OCI-LY7 (cell line): ENCODE measurements at regions not wholly inside any gene's neighbourhood (a gene's known extent, or its start where the extent isn't known, plus 50 kb on each side); places are given as distances from the start of the nearest gene placed in this dataset.

Source experiments
- BruUV-seq: library from RNA; stranded (reverse); fragments of 400-500 nt; replicated peaks from 2 replicates; lab custom pipeline; 2021; lab: Mats Ljungman, UMichigan
- CTCF ChIA-PET: fragments of 300-600 bp; sonication (Branson Sonifier 250); formaldehyde crosslinking; loops from one replicate; lab custom pipeline; 2022; ENCODE audit warnings: antibody characterized with exemption; ENCODE audit not compliant: unreplicated experiment; lab: Charles Lee
- POLR2A ChIA-PET: fragments of 300-600 bp; sonication (Branson Sonifier 250); formaldehyde crosslinking; loops from one replicate; lab custom pipeline; 2022; ENCODE audit warnings: antibody characterized with exemption; lab: Charles Lee
- DNase-seq: peaks from one replicate; pipeline ENCODE4 v3.0.0-alpha.2; 2015; ENCODE audit warnings: low spot score
- H2AFZ ChIP-seq: fragments of 200-600 bp; sonication (generic), shearing (Covaris generic); 2 replicates; pipeline ENCODE4 v1.6.1; 2014; ENCODE audit warnings: mild to moderate bottlenecking, antibody characterized with exemption, low read length, moderate library complexity
- H3K27ac ChIP-seq: fragments of 200-600 bp; sonication (generic); 2 replicates; pipeline ENCODE4 v1.5.1; 2014; ENCODE audit warnings: mixed run types, low read depth, mild to moderate bottlenecking, moderate library complexity, low read length, inconsistent platforms; ENCODE audit not compliant: poor library complexity, severe bottlenecking
- H3K36me3 ChIP-seq: fragments of 200-600 bp; sonication (generic); 2 replicates; pipeline ENCODE4 v1.6.1; 2014; ENCODE audit warnings: mild to moderate bottlenecking, antibody characterized with exemption, low read length, moderate library complexity, mixed read lengths; ENCODE audit not compliant: insufficient read depth
- H3K4me1 ChIP-seq: fragments of 200-600 bp; sonication (generic); 2 replicates; pipeline ENCODE4 v1.5.1; 2014; ENCODE audit warnings: mild to moderate bottlenecking, low read length; ENCODE audit not compliant: insufficient read depth, poor library complexity, severe bottlenecking
- H3K4me2 ChIP-seq: fragments of 200-600 bp; sonication (generic); 2 replicates; pipeline ENCODE4 v1.6.1; 2014; ENCODE audit warnings: mild to moderate bottlenecking, low read length
- H3K4me3 ChIP-seq: fragments of 200-600 bp; sonication (generic); 2 replicates; pipeline ENCODE4 v1.5.1; 2014; ENCODE audit warnings: mild to moderate bottlenecking, low read depth, low read length; ENCODE audit not compliant: poor library complexity, severe bottlenecking
- H3K79me2 ChIP-seq: fragments of 200-600 bp; sonication (generic); 2 replicates; pipeline ENCODE4 v1.6.1; 2016; ENCODE audit warnings: low read depth, mild to moderate bottlenecking, low read length, moderate library complexity, mixed read lengths; ENCODE audit not compliant: insufficient read depth
- H3K9me2 ChIP-seq: fragments of 200-600 bp; sonication (generic); 2 replicates; pipeline ENCODE4 v1.6.1; 2016; ENCODE audit warnings: mild to moderate bottlenecking, low read length, mixed read lengths; ENCODE audit not compliant: insufficient read depth
- H3K9me3 ChIP-seq: fragments of 200-600 bp; sonication (generic); 2 replicates; pipeline ENCODE4 v1.6.1; 2014; ENCODE audit warnings: mild to moderate bottlenecking, mixed run types, low read length, mixed read lengths
- H4K20me1 ChIP-seq: fragments of 200-600 bp; sonication (generic); 2 replicates; pipeline ENCODE4 v1.6.1; 2014; ENCODE audit warnings: mild to moderate bottlenecking, antibody characterized with exemption, low read length, moderate library complexity, mixed read lengths; ENCODE audit not compliant: insufficient read depth
- EZH2phosphoT487 ChIP-seq: fragments of 200-600 bp; sonication (generic); IDR thresholded peaks from 2 replicates; pipeline ENCODE4 v1.6.1; 2018; ENCODE audit warnings: low read depth, borderline replicate concordance, mild to moderate bottlenecking, mixed run types, antibody characterized with exemption, low read length, moderate library complexity, mixed read lengths
- intact Hi-C: fragments of 100-400 bp; cut with micrococcal nuclease; formaldehyde crosslinking; loops from one replicate; pipeline ENCODE4 v1.10.0; 2022; ENCODE audit not compliant: unreplicated experiment
- TF ChIP-seq, protein P1 (sequence below): fragments of 200-600 bp; sonication (generic); conservative IDR thresholded peaks from 2 replicates; pipeline ENCODE4 v1.5.1; 2014; ENCODE audit warnings: mild to moderate bottlenecking, antibody characterized with exemption, low read length, moderate library complexity, mixed read lengths

DNA sequence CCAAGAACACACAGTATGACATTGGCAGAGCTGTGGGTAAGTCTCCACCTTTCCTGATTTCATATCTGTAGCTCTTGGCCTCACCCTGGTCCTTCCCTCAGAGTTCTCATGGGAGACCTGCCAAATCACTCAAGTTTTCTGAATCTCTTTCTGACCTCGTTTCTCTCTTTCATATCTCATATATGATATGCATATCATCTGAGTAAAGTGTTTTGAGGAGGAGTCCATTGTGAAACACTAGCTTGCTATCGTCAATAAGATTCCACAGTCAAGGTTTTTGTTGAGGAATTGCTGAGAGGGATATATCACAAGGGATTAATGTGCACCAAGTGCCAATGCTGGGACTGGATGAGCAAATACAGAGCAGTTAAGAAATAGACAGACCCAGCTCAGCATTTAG, 739.2 kb downstream of the BRINP1 start:
- H3K27ac ChIP-seq, result no peak overlapping the region
- DNase-seq, result no peak
- H2AFZ ChIP-seq, result no peak overlapping the region
- no peaks in the 10 kb centered on the region for H3K4me1 ChIP-seq
- H3K9me2 ChIP-seq, result no peaks in the 10 kb centered on the region
- intact Hi-C loops, result no loop called here
- no peaks in the 10 kb centered on the region for H3K79me2 ChIP-seq
- H3K9me3 ChIP-seq, result no peaks in the 10 kb centered on the region
- H3K36me3 ChIP-seq, result no peaks in the 10 kb centered on the region
- TF ChIP-seq, protein P1, sequence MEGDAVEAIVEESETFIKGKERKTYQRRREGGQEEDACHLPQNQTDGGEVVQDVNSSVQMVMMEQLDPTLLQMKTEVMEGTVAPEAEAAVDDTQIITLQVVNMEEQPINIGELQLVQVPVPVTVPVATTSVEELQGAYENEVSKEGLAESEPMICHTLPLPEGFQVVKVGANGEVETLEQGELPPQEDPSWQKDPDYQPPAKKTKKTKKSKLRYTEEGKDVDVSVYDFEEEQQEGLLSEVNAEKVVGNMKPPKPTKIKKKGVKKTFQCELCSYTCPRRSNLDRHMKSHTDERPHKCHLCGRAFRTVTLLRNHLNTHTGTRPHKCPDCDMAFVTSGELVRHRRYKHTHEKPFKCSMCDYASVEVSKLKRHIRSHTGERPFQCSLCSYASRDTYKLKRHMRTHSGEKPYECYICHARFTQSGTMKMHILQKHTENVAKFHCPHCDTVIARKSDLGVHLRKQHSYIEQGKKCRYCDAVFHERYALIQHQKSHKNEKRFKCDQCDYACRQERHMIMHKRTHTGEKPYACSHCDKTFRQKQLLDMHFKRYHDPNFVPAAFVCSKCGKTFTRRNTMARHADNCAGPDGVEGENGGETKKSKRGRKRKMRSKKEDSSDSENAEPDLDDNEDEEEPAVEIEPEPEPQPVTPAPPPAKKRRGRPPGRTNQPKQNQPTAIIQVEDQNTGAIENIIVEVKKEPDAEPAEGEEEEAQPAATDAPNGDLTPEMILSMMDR, result no peak
- no peak for TF ChIP-seq EZH2phosphoT487
- no peaks in the 10 kb centered on the region for H4K20me1 ChIP-seq
- H3K4me2 ChIP-seq, result no peak overlapping the region
- BruUV-seq, result no TSS peak
- ChIA-PET POLR2A (interaction anchor here (0.7 kb wide), 1 partner anchor 10 kb away, joined by 3 read pairs; no protein-coding TSS in a partner anchor), CTCF (no interaction called here)
- no peak overlapping the region for H3K4me3 ChIP-seq

DNA sequence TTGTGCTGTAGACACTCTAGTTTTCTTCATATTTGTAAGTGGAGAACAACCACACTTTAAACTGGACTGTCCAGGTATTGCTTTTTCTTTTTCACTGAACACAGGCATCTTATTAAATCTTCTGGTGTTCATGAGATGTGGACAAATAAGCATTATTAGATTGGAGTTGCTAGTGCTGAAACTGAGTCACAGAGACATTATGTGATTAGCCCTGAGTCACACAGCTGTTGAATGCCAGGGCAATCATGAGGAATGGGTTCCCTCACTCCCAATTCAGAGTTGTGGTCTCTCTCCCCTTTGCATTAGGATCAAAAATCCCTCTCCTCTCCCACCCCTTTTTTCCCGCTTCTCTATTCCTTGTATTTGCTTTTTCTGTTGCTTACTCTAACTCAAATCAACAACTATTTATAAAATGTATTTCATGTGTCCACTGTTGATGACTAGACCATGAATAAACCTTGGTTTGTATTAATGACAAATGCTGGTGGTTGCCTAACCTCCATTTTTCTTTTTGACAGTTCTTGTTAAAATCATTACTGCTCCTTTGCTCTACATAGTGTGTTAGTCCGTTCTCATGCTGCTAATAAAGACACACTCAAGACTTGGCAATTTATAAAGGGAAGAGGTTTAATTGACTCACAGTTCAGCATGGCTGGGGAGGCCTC, 738.2 kb downstream of the BRINP1 start:
- H3K9me3 ChIP-seq, result no peaks in the 10 kb centered on the region
- H3K9me2 ChIP-seq, result no peaks in the 10 kb centered on the region
- intact Hi-C loops, result no loop called here
- no peak overlapping the region for H3K4me2 ChIP-seq
- TF ChIP-seq EZH2phosphoT487, result no peak
- TF ChIP-seq, protein P1, result no peak
- no peaks in the 10 kb centered on the region for H4K20me1 ChIP-seq
- ChIA-PET POLR2A (no interaction called here), CTCF (no interaction called here)
- no peaks in the 10 kb centered on the region for H3K79me2 ChIP-seq
- H3K36me3 ChIP-seq, result no peaks in the 10 kb centered on the region
- H3K4me1 ChIP-seq, result no peaks in the 10 kb centered on the region
- BruUV-seq, result no TSS peak
- H3K4me3 ChIP-seq, result no peak overlapping the region
- no peak overlapping the region for H3K27ac ChIP-seq
- DNase-seq, result no peak
- no peak overlapping the region for H2AFZ ChIP-seq

- Histone ChIP-seq H3K4me3 (no peak overlapping the region), H2AFZ (no peak overlapping the region), H3K36me3 (no peaks in the 10 kb centered on the region), H3K27ac (no peak overlapping the region), H3K4me1 (no peaks in the 10 kb centered on the region), H3K79me2 (no peaks in the 10 kb centered on the region), H4K20me1 (no peaks in the 10 kb centered on the region), H3K9me2 (no peaks in the 10 kb centered on the region), H3K9me3 (no peaks in the 10 kb centered on the region), H3K4me2 (no peak overlapping the region)
- BruUV-seq, result no TSS peak
- no peak for DNase-seq
- ChIA-PET CTCF (no interaction called here), POLR2A (no interaction called here)
- intact Hi-C loops, result no loop called here
- TF ChIP-seq, protein P1, result 0 out of 2 replicates have a peak, but pooled peaks have one; percentile 13
- TF ChIP-seq EZH2phosphoT487, result no peak
Measured at GRCh38 chr9:118631956-118632355, 737.3 kb downstream of the BRINP1 start.
